ENCODE measurements at regions not wholly inside any gene's neighbourhood (a gene's known extent, or its start where the extent isn't known, plus 50 kb on each side); places are given as distances from the start of the nearest gene placed in this dataset.

DNA sequence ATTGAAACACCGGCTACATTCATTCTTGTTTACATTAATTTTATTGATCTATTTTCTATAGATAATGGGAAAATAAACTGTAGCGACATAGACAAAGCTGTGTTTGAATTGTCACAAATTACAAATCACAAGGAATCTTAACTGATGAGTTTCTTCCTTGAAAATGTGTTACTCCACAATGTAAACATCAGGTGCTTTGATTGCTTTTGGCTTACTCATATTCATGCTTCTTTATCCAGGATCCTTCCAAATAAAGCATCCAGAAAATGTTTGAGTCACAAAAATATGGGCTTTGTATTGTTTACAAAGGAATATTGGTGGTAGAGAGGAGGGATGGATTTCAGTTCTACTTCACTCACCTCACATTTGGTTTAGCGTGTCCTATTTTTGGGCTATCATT is 64.0 kb downstream of the BMP2 start:
- no peaks in the 10 kb centered on the region for H3K36me3 ChIP-seq
- H3K27ac ChIP-seq: no peak overlapping the region
- DNase-seq: no peak
- intact Hi-C loops (cut with DNase I): no loop called here
- H3K9me3 ChIP-seq: no peaks in the 10 kb centered on the region
- WGBS, 2 donors: 90% methylated on average over 3 of the region's 3 CpGs
- no peaks in the 10 kb centered on the region for H3K4me1 ChIP-seq
- TF ChIP-seq POLR2A (IDR thresholded peaks at IDR 0.05): no peak
- TF ChIP-seq, protein P1, sequence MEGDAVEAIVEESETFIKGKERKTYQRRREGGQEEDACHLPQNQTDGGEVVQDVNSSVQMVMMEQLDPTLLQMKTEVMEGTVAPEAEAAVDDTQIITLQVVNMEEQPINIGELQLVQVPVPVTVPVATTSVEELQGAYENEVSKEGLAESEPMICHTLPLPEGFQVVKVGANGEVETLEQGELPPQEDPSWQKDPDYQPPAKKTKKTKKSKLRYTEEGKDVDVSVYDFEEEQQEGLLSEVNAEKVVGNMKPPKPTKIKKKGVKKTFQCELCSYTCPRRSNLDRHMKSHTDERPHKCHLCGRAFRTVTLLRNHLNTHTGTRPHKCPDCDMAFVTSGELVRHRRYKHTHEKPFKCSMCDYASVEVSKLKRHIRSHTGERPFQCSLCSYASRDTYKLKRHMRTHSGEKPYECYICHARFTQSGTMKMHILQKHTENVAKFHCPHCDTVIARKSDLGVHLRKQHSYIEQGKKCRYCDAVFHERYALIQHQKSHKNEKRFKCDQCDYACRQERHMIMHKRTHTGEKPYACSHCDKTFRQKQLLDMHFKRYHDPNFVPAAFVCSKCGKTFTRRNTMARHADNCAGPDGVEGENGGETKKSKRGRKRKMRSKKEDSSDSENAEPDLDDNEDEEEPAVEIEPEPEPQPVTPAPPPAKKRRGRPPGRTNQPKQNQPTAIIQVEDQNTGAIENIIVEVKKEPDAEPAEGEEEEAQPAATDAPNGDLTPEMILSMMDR (IDR thresholded peaks at IDR 0.05): no peak
- H3K27me3 ChIP-seq: no peaks in the 10 kb centered on the region
- no peak overlapping the region for H3K4me3 ChIP-seq (replicated peaks in 1 of 3)

DNA sequence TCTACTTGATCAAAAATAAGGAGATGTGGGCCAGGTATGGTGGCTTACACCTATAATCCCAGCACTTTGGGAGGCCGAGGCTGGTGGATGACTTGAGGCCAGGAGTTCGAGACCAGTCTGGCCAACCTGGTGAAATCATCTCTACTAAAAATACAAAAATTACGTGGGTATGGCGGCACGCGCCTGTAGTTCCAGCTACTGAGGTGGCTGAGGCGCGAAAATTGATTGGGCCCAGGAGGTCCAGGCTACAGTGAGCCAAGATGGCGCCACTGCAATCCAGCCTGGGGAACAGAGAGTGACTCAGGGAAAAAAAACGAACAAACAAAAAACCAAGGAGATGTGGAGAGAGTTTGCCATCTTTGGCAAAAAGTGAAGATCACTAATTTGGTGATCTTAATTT is 65.3 kb downstream of the BMP2 start:
- no peak overlapping the region for H3K27ac ChIP-seq
- no peaks in the 10 kb centered on the region for H3K27me3 ChIP-seq
- no peaks in the 10 kb centered on the region for H3K4me1 ChIP-seq
- 93 to 96% methylated on average over 10 of the region's 10 CpGs for WGBS, 2 donors
- intact Hi-C loops (cut with DNase I): no loop called here
- H3K36me3 ChIP-seq: no peaks in the 10 kb centered on the region
- no peaks in the 10 kb centered on the region for H3K9me3 ChIP-seq
- no peak for DNase-seq
- TF ChIP-seq, protein P1 (IDR thresholded peaks at IDR 0.05): no peak
- TF ChIP-seq POLR2A (IDR thresholded peaks at IDR 0.05): no peak
- H3K4me3 ChIP-seq (replicated peaks in 1 of 3): no peak overlapping the region

DNA sequence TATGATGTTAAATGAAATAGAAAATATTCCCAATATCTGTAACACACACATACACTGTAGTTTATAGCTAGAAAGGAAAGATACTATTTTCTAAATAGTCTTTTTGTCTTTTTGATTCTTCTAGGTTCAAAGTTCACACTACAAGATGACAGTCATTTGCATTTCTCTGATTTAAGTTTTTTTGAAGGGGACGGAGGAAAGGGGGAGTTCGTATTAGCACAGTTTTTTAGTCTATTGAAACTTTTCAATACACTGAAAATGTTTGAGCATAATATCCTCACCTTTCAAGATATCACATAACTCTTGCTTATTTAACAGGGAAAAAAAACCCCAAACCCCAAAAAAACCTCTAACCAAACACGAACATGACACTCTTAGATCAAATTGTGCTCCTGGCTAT is 68.1 kb downstream of the BMP2 start:
- no peak for DNase-seq
- intact Hi-C loops (cut with DNase I): no loop called here
- no peak for TF ChIP-seq POLR2A (IDR thresholded peaks at IDR 0.05)
- TF ChIP-seq, protein P1 (IDR thresholded peaks at IDR 0.05): no peak
- Histone ChIP-seq H3K27ac (no peak overlapping the region), H3K27me3 (no peaks in the 10 kb centered on the region), H3K4me3 (replicated peaks in 1 of 3) (no peak overlapping the region), H3K36me3 (no peaks in the 10 kb centered on the region), H3K4me1 (no peaks in the 10 kb centered on the region), H3K9me3 (no peaks in the 10 kb centered on the region)
- WGBS, 2 donors: 89 to 90% methylated on average over 3 of the region's 3 CpGs

GRCh38 chr20:6836821-6837374 is 69.4 kb downstream of the BMP2 start:
- DNase-seq: no peak
- Histone ChIP-seq H3K27ac (no peak overlapping the region), H3K4me1 (no peaks in the 10 kb centered on the region), H3K27me3 (no peaks in the 10 kb centered on the region), H3K4me3 (replicated peaks in 1 of 3) (no peak overlapping the region), H3K9me3 (no peaks in the 10 kb centered on the region), H3K36me3 (no peaks in the 10 kb centered on the region)
- 92 to 95% methylated on average over 7 of the region's 7 CpGs for WGBS, 2 donors
- TF ChIP-seq, protein P1 (IDR thresholded peaks at IDR 0.05): no peak
- no peak for TF ChIP-seq POLR2A (IDR thresholded peaks at IDR 0.05)
- intact Hi-C loops (cut with DNase I): no loop called here

GRCh38 chr20:6837730-6838129 is 70.2 kb downstream of the BMP2 start:
- H3K4me3 ChIP-seq (replicated peaks in 1 of 3): no peak overlapping the region
- no peaks in the 10 kb centered on the region for H3K36me3 ChIP-seq
- whole genome bisulfite sequencing, 2 donors: 82 to 87% methylated on average over 2 of the region's 2 CpGs
- no peaks in the 10 kb centered on the region for H3K27me3 ChIP-seq
- H3K9me3 ChIP-seq: no peaks in the 10 kb centered on the region
- no peak for TF ChIP-seq POLR2A (IDR thresholded peaks at IDR 0.05)
- TF ChIP-seq, protein P1 (IDR thresholded peaks at IDR 0.05): no peak
- DNase-seq: no peak
- H3K4me1 ChIP-seq: no peaks in the 10 kb centered on the region
- intact Hi-C loops (cut with DNase I): no loop called here
- no peak overlapping the region for H3K27ac ChIP-seq
